ENCODE measurements at regions not wholly inside any gene's neighbourhood (a gene's known extent, or its start where the extent isn't known, plus 50 kb on each side); places are given as distances from the start of the nearest gene placed in this dataset.

DNA sequence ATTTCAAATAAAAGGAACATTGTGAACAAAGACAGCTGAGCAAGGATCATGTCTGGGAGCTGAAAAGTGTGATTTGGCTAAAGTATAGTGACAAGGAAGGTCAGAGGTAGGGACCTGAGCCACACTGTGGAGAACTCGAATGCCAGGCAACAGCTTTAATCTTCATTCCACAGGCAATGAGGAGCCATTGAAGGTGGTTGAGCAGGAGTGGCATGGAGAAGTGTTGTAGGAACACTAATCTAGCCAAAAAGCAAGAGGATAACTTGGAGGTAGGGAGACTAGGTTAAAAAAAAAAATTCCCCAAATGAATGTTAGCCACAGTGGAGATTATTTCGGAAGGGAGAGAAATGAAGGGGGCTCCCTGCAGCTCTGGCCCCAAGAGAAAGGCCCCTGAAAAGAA lies 286.9 kb downstream of the BCOR start:
- no peaks in the 10 kb centered on the region for H4K20me1 ChIP-seq (ENCODE audit: insufficient read depth)
- 0 out of 2 replicates have a peak, but pooled peaks cover 5% of the 10 kb centered on the region for H3K27me3 ChIP-seq (ENCODE audit: insufficient read depth)
- H3K36me3 ChIP-seq (replicated peaks in 1 of 2; ENCODE audit: control insufficient read depth in 1 of 2, insufficient read depth in 2 of 2, low read length in 1 of 2), result no peaks in the 10 kb centered on the region
- H3K9me3 ChIP-seq, result no peaks in the 10 kb centered on the region
- no peak overlapping the region for H2AFZ ChIP-seq (ENCODE audit: low read depth)
- no peak overlapping the region for H3K4me2 ChIP-seq
- peaks cover 13 to 44% of the 10 kb centered on the region in 2 experiments; a peak in 2 of 4 replicates for H3K4me1 ChIP-seq (ENCODE audit: control insufficient read depth in 1 of 2, insufficient read depth in 2 of 2, low read depth in 1 of 2, low read length in 1 of 2)
- no peak overlapping the region for H3K9ac ChIP-seq
- ChIA-PET CTCF (interaction anchor here (0.6 to 1.9 kb wide), 3 partner anchors 80 to 548 kb away, joined by 3 to 6 read pairs (median 4); no protein-coding TSS in a partner anchor), POLR2A (interaction anchor here (1.1 kb wide), 1 partner anchor 80 kb away, joined by 4 read pairs; no protein-coding TSS in a partner anchor)
- H3F3A ChIP-seq (replicated peaks; ENCODE audit: insufficient read depth), result peaks cover 3% of the 10 kb centered on the region
- TF ChIP-seq, protein P1, sequence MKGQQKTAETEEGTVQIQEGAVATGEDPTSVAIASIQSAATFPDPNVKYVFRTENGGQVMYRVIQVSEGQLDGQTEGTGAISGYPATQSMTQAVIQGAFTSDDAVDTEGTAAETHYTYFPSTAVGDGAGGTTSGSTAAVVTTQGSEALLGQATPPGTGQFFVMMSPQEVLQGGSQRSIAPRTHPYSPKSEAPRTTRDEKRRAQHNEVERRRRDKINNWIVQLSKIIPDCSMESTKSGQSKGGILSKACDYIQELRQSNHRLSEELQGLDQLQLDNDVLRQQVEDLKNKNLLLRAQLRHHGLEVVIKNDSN (IDR thresholded peaks at IDR 0.05; ENCODE audit: borderline replicate concordance, low read depth), result no peak
- TF ChIP-seq RAD21 (IDR thresholded peaks at IDR 0.05; ENCODE audit: low read length), result no peak
- TF ChIP-seq EZH2phosphoT487 (IDR thresholded peaks at IDR 0.05; ENCODE audit: borderline replicate concordance, low read depth), result no peak
- no peak for TF ChIP-seq TAF1 (IDR thresholded peaks at IDR 0.05; ENCODE audit: borderline replicate concordance, low read depth, low read length)
- no peak for TF ChIP-seq YY1 (IDR thresholded peaks at IDR 0.05; ENCODE audit: low read depth)
- TF ChIP-seq GATA2 (CRISPR knock-in tag; IDR thresholded peaks at IDR 0.05), result no peak
- TF ChIP-seq FOXM1 (IDR thresholded peaks at IDR 0.05; ENCODE audit: low read depth), result no peak
- TF ChIP-seq MXI1 (IDR thresholded peaks at IDR 0.05; ENCODE audit: low read depth, low read length), result no peak
- no peak for TF ChIP-seq FOXJ3 (CRISPR knock-in tag; IDR thresholded peaks at IDR 0.05)
- TF ChIP-seq, protein P2, sequence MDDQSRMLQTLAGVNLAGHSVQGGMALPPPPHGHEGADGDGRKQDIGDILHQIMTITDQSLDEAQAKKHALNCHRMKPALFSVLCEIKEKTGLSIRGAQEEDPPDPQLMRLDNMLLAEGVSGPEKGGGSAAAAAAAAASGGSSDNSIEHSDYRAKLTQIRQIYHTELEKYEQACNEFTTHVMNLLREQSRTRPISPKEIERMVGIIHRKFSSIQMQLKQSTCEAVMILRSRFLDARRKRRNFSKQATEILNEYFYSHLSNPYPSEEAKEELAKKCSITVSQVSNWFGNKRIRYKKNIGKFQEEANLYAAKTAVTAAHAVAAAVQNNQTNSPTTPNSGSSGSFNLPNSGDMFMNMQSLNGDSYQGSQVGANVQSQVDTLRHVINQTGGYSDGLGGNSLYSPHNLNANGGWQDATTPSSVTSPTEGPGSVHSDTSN (IDR thresholded peaks at IDR 0.05), result no peak
- TF ChIP-seq SIN3A (IDR thresholded peaks at IDR 0.05; ENCODE audit: borderline replicate concordance, low read depth, low read length), result no peak
- TF ChIP-seq NRF1 (IDR thresholded peaks at IDR 0.05; ENCODE audit: low read depth, low read length), result no peak
- TF ChIP-seq, protein P3, sequence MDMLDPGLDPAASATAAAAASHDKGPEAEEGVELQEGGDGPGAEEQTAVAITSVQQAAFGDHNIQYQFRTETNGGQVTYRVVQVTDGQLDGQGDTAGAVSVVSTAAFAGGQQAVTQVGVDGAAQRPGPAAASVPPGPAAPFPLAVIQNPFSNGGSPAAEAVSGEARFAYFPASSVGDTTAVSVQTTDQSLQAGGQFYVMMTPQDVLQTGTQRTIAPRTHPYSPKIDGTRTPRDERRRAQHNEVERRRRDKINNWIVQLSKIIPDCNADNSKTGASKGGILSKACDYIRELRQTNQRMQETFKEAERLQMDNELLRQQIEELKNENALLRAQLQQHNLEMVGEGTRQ (IDR thresholded peaks at IDR 0.05; ENCODE audit: borderline replicate concordance, low read depth, low read length), result no peak
- H3K79me2 ChIP-seq (ENCODE audit: insufficient read depth), result no peaks in the 10 kb centered on the region
- WGBS (ENCODE audit: low lambda C conversion rate), result 43% methylated on average over 2 of the region's 2 CpGs
- H3K4me3 ChIP-seq (ENCODE audit: low read depth in 2 of 2, low read length in 1 of 2), result no peak overlapping the region
- H3K9me2 ChIP-seq, result no peaks in the 10 kb centered on the region
- DNase-seq, result no peak
- no peak overlapping the region for H3K27ac ChIP-seq (ENCODE audit: low read depth in 2 of 2, low read length in 1 of 2)

DNA sequence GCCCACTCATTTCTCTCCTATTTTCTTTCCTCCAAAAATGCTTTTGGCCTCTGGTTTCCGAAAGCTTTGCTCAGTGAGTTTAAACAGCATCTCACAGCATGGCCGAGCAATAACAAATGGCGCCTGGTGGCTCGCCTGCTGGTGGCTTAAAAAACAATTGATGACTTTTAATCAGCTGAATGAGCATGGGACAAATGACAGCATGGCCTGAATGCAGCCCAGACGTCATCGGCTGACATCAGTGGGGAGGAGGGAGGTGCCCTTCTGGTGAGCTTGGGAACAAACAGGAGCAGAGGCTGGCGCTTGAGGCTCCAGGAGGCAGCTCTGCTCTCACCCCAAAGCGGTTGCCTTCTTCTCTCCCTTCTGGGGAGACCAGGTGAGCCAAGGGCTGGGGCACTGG lies 286.4 kb downstream of the BCOR start:
- CTCF ChIA-PET, result interaction anchor here (0.6 to 1.9 kb wide), 3 partner anchors 80 to 547 kb away, joined by 3 to 6 read pairs (median 4); no protein-coding TSS in a partner anchor
- DNase-seq, result no peak
- Histone ChIP-seq H2AFZ (ENCODE audit: low read depth) (no peak overlapping the region), H3K36me3 (replicated peaks in 1 of 2; ENCODE audit: control insufficient read depth in 1 of 2, insufficient read depth in 2 of 2, low read length in 1 of 2) (no peaks in the 10 kb centered on the region), H3F3A (replicated peaks; ENCODE audit: insufficient read depth) (peaks cover 3% of the 10 kb centered on the region), H4K20me1 (ENCODE audit: insufficient read depth) (no peaks in the 10 kb centered on the region), H3K9me2 (no peaks in the 10 kb centered on the region), H3K27ac (ENCODE audit: low read depth in 2 of 2, low read length in 1 of 2) (no peak overlapping the region), H3K4me2 (no peak overlapping the region), H3K27me3 (ENCODE audit: insufficient read depth) (peaks cover 5% of the 10 kb centered on the region; the same call in 1 of the 2 replicates), H3K9me3 (no peaks in the 10 kb centered on the region), H3K4me1 (ENCODE audit: control insufficient read depth in 1 of 2, insufficient read depth in 2 of 2, low read depth in 1 of 2, low read length in 1 of 2) (peaks cover 13 to 48% of the 10 kb centered on the region in 2 experiments; a peak in 2 of 4 replicates), H3K79me2 (ENCODE audit: insufficient read depth) (no peaks in the 10 kb centered on the region), H3K9ac (no peak overlapping the region), H3K4me3 (ENCODE audit: low read depth in 2 of 2, low read length in 1 of 2) (no peak overlapping the region)
- POLR2A ChIA-PET, result interaction anchor here (1.1 kb wide), 1 partner anchor 81 kb away, joined by 4 read pairs; no protein-coding TSS in a partner anchor
- WGBS (ENCODE audit: low lambda C conversion rate), result 53% methylated on average over 8 of the region's 8 CpGs
- TF ChIP-seq SIN3A (IDR thresholded peaks at IDR 0.05; ENCODE audit: borderline replicate concordance, low read depth, low read length) (no peak), RCOR1 (IDR thresholded peaks at IDR 0.05; ENCODE audit: low read length) (no peak), RAD21 (IDR thresholded peaks at IDR 0.05; ENCODE audit: low read length) (no peak), ELF1 (IDR thresholded peaks at IDR 0.05) (no peak), FOSL2 (IDR thresholded peaks at IDR 0.05; ENCODE audit: borderline replicate concordance, low read depth) (no peak), MXI1 (IDR thresholded peaks at IDR 0.05; ENCODE audit: low read depth, low read length) (no peak), POLR2AphosphoS5 (IDR thresholded peaks at IDR 0.05; ENCODE audit: low read depth, low read length) (no peak), GABPA (IDR thresholded peaks at IDR 0.05; ENCODE audit: low read depth) (no peak), TAF1 (IDR thresholded peaks at IDR 0.05; ENCODE audit: borderline replicate concordance, low read depth, low read length) (no peak), SMC3 (IDR thresholded peaks at IDR 0.05; ENCODE audit: low read depth, low read length) (no peak), RFX5 (IDR thresholded peaks at IDR 0.05; ENCODE audit: low read length) (no peak), EP300 (IDR thresholded peaks at IDR 0.05; ENCODE audit: borderline replicate concordance in 1 of 2, low read depth in 1 of 2, low read length in 1 of 2) (no peak)
- TF ChIP-seq, protein P4, sequence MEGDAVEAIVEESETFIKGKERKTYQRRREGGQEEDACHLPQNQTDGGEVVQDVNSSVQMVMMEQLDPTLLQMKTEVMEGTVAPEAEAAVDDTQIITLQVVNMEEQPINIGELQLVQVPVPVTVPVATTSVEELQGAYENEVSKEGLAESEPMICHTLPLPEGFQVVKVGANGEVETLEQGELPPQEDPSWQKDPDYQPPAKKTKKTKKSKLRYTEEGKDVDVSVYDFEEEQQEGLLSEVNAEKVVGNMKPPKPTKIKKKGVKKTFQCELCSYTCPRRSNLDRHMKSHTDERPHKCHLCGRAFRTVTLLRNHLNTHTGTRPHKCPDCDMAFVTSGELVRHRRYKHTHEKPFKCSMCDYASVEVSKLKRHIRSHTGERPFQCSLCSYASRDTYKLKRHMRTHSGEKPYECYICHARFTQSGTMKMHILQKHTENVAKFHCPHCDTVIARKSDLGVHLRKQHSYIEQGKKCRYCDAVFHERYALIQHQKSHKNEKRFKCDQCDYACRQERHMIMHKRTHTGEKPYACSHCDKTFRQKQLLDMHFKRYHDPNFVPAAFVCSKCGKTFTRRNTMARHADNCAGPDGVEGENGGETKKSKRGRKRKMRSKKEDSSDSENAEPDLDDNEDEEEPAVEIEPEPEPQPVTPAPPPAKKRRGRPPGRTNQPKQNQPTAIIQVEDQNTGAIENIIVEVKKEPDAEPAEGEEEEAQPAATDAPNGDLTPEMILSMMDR (IDR thresholded peaks at IDR 0.05), result no peak
- TF ChIP-seq, protein P5, sequence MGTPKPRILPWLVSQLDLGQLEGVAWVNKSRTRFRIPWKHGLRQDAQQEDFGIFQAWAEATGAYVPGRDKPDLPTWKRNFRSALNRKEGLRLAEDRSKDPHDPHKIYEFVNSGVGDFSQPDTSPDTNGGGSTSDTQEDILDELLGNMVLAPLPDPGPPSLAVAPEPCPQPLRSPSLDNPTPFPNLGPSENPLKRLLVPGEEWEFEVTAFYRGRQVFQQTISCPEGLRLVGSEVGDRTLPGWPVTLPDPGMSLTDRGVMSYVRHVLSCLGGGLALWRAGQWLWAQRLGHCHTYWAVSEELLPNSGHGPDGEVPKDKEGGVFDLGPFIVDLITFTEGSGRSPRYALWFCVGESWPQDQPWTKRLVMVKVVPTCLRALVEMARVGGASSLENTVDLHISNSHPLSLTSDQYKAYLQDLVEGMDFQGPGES (IDR thresholded peaks at IDR 0.05; ENCODE audit: low read depth, low read length), result no peak
